LNCaP clone FGC (cell line): ENCODE measurements at regions not wholly inside any gene's neighbourhood (a gene's known extent, or its start where the extent isn't known, plus 50 kb on each side); places are given as distances from the start of the nearest gene placed in this dataset.
A peak's percentile ranks its signal among the peaks of the same experiment; 100 is the strongest.

Source experiments
- DNase-seq: peaks from one replicate; pipeline ENCODE4 v3.0.0-alpha.2; 2011; ENCODE audit warnings: low read depth
- H3K4me3 ChIP-seq: 2 replicates; pipeline ENCODE4 v1.5.1; 2011; ENCODE audit warnings: mild to moderate bottlenecking, low read depth, low read length, control low read depth
- TF ChIP-seq, protein P1 (sequence below): IDR thresholded peaks from 2 replicates; pipeline ENCODE4 v1.5.1; 2012; ENCODE audit warnings: mild to moderate bottlenecking; ENCODE audit not compliant: control insufficient read depth, insufficient read depth; ENCODE audit errors: extremely low read depth

- no peak overlapping the region for H3K4me3 ChIP-seq
- TF ChIP-seq, protein P1, sequence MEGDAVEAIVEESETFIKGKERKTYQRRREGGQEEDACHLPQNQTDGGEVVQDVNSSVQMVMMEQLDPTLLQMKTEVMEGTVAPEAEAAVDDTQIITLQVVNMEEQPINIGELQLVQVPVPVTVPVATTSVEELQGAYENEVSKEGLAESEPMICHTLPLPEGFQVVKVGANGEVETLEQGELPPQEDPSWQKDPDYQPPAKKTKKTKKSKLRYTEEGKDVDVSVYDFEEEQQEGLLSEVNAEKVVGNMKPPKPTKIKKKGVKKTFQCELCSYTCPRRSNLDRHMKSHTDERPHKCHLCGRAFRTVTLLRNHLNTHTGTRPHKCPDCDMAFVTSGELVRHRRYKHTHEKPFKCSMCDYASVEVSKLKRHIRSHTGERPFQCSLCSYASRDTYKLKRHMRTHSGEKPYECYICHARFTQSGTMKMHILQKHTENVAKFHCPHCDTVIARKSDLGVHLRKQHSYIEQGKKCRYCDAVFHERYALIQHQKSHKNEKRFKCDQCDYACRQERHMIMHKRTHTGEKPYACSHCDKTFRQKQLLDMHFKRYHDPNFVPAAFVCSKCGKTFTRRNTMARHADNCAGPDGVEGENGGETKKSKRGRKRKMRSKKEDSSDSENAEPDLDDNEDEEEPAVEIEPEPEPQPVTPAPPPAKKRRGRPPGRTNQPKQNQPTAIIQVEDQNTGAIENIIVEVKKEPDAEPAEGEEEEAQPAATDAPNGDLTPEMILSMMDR: no peak
- no peak for DNase-seq
These were observed 357.9 kb downstream of the KLF12 start for GRCh38 chr13:73776151-73776785.

GRCh38 chr13:73773168-73773549 is 361.0 kb downstream of the KLF12 start:
- TF ChIP-seq, protein P1: no peak
- no peak overlapping the region for H3K4me3 ChIP-seq
- DNase-seq: no peak

DNA sequence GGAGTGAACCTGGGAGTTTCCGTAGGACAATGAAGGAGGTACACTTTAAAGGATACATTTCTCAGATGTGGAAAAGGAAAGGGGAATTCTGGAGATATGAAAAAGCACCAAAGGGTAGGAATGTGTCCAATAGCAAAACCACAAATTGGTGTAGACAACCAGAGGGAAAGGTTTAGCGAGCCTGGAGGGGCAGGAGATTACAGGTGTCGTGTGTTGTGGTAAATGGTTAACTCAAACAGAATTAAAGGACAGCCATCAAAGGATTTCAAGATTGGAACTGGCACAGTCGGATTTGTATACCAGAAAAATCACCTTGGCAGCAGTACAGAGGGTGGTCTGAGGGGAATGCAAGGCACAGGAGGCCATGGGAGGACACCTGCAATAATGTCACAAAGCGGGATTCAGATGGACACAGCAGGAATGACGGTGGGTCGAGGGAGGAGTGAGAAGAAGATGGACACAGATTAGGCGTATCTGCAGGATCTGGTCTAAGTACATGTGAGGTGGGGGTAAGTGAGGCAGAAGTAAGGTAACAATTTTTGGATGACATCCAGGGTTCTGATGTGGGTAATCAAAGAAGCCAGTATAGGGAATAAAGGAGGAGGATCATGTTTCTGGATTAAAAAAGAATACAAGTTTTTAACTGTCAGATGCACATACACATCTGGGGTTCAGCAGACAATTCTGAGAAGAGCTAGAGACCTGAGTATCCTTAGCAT is 361.6 kb downstream of the KLF12 start:
- H3K4me3 ChIP-seq: no peak overlapping the region
- TF ChIP-seq, protein P1: no peak
- DNase-seq: no peak

- TF ChIP-seq, protein P1: 0 out of 2 replicates have a peak, but pooled peaks have one; percentile 9
- no peak for DNase-seq
- H3K4me3 ChIP-seq: no peak overlapping the region
These were observed 366.4 kb downstream of the KLF12 start for GRCh38 chr13:73767747-73768315.

DNA sequence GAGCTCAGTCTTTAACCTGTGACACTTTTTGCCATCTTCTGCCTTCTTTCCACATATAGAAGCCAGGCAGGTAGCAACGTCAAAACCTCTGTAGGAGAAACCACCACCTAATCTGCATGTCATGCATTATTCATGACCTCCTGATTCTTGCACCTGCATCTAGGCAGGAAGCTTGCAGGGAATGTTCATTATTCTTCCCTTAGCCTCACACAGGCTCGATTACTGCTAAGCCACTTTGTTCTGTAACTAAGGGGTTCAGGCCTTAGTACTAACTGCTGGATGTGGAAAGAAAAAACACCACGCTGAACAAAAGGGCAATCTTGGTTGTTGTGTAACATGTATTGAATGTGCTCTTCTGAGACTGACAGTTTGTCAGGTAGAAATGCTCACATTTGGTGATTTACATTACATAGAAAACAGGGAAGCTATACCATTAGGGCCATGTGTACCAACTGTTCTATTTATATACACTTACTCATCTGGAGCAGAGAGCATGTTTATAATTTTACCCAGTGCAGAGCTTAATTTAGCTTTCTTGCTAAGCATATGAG is 366.9 kb downstream of the KLF12 start:
- H3K4me3 ChIP-seq: no peak overlapping the region
- no peak for DNase-seq
- TF ChIP-seq, protein P1: no peak

DNA sequence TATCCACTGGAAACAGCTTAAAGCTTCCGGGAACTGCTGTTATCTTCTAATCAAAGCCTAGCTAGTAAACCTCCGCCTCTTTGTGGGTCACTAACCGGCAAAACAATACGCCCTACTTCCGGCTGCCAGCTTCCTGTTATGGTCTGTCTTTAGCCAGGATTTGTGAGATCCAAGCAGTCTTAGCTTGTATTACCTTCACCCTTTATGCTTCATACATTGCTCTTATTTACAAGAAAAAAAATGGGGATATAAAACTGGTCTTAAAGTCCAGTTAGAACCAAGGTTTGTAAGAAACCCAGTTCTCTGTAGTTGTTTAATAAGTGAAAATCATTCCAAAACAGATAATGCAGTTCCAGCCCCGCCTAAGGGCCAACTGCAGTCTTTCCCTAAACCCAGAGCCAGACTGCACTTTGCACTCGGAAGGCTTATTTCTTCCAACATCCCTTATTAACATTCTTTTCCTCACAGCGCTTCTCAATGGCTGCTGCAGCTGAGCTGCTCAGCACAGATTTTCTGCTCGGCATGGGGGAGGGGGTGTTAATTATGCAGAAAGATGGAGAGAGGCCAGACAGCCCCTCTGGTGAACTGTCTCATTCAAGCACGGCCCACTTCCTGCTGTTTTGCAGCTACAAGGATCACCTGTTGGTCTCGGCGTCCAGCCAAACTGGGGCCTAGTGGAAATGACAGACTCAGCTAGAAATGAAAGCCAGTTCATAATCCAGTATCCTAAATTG is 368.4 kb downstream of the KLF12 start:
- TF ChIP-seq, protein P1: no peak
- H3K4me3 ChIP-seq: no peak overlapping the region
- DNase-seq: no peak
